Neural progenitor cell (in vitro differentiated cells): ENCODE measurements at regions not wholly inside any gene's neighbourhood (a gene's known extent, or its start where the extent isn't known, plus 50 kb on each side); places are given as distances from the start of the nearest gene placed in this dataset.

ENCODE experiments used
- EZH2 ChIP-seq: fragments of 200-600 bp; sonication (generic); IDR thresholded peaks from 2 replicates; pipeline ENCODE4 v1.6.1; 2017; ENCODE audit warnings: antibody characterized with exemption, mild to moderate bottlenecking, moderate library complexity
- TF ChIP-seq, protein P1 (sequence below): fragments of 200-600 bp; sonication (generic); IDR thresholded peaks from 2 replicates; pipeline ENCODE4 v1.5.1; 2017; ENCODE audit warnings: antibody characterized with exemption, mild to moderate bottlenecking

GRCh38 chr14:56367416-56367815 lies 212.2 kb upstream of the TMEM260 start:
- TF ChIP-seq, protein P1, sequence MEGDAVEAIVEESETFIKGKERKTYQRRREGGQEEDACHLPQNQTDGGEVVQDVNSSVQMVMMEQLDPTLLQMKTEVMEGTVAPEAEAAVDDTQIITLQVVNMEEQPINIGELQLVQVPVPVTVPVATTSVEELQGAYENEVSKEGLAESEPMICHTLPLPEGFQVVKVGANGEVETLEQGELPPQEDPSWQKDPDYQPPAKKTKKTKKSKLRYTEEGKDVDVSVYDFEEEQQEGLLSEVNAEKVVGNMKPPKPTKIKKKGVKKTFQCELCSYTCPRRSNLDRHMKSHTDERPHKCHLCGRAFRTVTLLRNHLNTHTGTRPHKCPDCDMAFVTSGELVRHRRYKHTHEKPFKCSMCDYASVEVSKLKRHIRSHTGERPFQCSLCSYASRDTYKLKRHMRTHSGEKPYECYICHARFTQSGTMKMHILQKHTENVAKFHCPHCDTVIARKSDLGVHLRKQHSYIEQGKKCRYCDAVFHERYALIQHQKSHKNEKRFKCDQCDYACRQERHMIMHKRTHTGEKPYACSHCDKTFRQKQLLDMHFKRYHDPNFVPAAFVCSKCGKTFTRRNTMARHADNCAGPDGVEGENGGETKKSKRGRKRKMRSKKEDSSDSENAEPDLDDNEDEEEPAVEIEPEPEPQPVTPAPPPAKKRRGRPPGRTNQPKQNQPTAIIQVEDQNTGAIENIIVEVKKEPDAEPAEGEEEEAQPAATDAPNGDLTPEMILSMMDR, result no peak
- TF ChIP-seq EZH2, result no peak
